Chondrocyte (in vitro differentiated cells): ENCODE measurements at regions not wholly inside any gene's neighbourhood (a gene's known extent, or its start where the extent isn't known, plus 50 kb on each side); places are given as distances from the start of the nearest gene placed in this dataset.

Source experiments
- DNase-seq: peaks from one replicate; pipeline ENCODE4 v3.0.0; 2021; ENCODE audit warnings: mixed read lengths, low spot score
- H3K27ac Mint-ChIP-seq: one replicate; pipeline ENCODE4 v1.8.0; 2021; ENCODE audit warnings: mild to moderate bottlenecking, moderate library complexity, mixed read lengths; ENCODE audit not compliant: unreplicated experiment
- H3K27me3 Mint-ChIP-seq: 2 replicates; pipeline ENCODE4 v1.8.0; 2021; ENCODE audit warnings: low read depth, mixed read lengths
- H3K36me3 Mint-ChIP-seq: 2 replicates; pipeline ENCODE4 v1.8.0; 2021; ENCODE audit warnings: low read depth, mixed read lengths
- H3K4me1 Mint-ChIP-seq: 2 replicates; pipeline ENCODE4 v1.8.0; 2021; ENCODE audit warnings: low read depth, mild to moderate bottlenecking, mixed read lengths
- H3K4me3 Mint-ChIP-seq: one replicate; pipeline ENCODE4 v1.8.0; 2021; ENCODE audit warnings: mild to moderate bottlenecking, moderate library complexity, mixed read lengths; ENCODE audit not compliant: unreplicated experiment
- H3K9me3 Mint-ChIP-seq: 2 replicates; pipeline ENCODE4 v1.8.0; 2021; ENCODE audit warnings: low read depth, mixed read lengths
- TF ChIP-seq, protein P1 (sequence below): fragments of 200-600 bp; sonication (generic); IDR thresholded peaks from 2 replicates; pipeline ENCODE4 v1.5.0; 2021; ENCODE audit warnings: antibody characterized with exemption, mild to moderate bottlenecking, moderate library complexity

DNA sequence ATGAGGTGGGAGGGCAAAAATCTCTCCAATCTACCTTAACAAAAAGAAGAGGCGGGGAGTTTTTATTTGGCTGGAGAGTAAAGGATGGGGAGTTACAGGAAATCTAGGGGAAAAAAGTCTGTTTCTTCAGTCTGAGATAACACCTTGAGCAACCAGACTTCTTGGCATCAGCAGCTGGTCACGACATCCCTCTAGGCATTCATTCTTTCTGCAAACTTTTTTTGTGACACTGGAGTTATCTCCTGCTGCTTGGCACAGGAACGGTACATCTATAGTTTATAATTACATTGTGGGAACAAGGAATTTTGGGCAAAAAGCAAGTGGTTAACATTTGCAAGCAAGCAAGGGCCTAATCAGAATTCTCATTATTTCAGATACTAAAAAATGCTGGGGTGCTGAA lies 50.6 kb upstream of the IFNGR1 start:
- no peak for DNase-seq
- H3K4me1 Mint-ChIP-seq = peaks cover 17% of the 10 kb centered on the region
- peaks cover 12% of the 10 kb centered on the region for H3K27me3 Mint-ChIP-seq
- H3K36me3 Mint-ChIP-seq = peaks cover 3% of the 10 kb centered on the region
- peaks cover 4% of the 10 kb centered on the region for H3K9me3 Mint-ChIP-seq
- H3K4me3 Mint-ChIP-seq = no peak overlapping the region
- TF ChIP-seq, protein P1, sequence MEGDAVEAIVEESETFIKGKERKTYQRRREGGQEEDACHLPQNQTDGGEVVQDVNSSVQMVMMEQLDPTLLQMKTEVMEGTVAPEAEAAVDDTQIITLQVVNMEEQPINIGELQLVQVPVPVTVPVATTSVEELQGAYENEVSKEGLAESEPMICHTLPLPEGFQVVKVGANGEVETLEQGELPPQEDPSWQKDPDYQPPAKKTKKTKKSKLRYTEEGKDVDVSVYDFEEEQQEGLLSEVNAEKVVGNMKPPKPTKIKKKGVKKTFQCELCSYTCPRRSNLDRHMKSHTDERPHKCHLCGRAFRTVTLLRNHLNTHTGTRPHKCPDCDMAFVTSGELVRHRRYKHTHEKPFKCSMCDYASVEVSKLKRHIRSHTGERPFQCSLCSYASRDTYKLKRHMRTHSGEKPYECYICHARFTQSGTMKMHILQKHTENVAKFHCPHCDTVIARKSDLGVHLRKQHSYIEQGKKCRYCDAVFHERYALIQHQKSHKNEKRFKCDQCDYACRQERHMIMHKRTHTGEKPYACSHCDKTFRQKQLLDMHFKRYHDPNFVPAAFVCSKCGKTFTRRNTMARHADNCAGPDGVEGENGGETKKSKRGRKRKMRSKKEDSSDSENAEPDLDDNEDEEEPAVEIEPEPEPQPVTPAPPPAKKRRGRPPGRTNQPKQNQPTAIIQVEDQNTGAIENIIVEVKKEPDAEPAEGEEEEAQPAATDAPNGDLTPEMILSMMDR = no peak
- H3K27ac Mint-ChIP-seq = no peak overlapping the region

DNA sequence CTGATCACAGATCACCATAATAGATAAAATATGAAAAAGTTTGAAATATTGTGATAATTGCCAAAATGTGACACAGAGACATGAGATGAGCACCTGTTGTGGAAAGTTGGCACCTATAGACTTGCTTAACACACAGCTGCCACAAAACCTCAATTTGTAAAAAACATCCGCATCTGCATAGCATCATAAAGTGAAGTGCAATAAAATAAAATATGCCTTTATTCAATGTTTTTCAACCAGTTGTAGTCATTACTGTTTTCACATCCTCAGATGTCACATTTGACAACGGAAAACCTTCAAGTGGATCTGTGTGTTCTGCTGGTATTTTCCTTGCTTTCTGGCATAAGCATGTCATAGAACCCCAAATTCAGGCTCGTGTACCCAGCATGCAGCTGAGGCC lies 50.2 kb upstream of the IFNGR1 start:
- DNase-seq = no peak
- Mint-ChIP-seq H3K9me3 (peaks cover 4% of the 10 kb centered on the region), H3K27ac (no peak overlapping the region), H3K4me3 (no peak overlapping the region), H3K4me1 (peaks cover 17% of the 10 kb centered on the region), H3K36me3 (peaks cover 3% of the 10 kb centered on the region), H3K27me3 (peaks cover 12% of the 10 kb centered on the region)
- TF ChIP-seq, protein P1 = no peak
